Mesenchymal stem cell (in vitro differentiated cells and primary cell): ENCODE measurements at regions not wholly inside any gene's neighbourhood (a gene's known extent, or its start where the extent isn't known, plus 50 kb on each side); places are given as distances from the start of the nearest gene placed in this dataset.

Source experiments
- DNase-seq: peaks from one replicate; pipeline ENCODE4 v3.0.0-alpha.2; 2013
- H2AFZ ChIP-seq: one replicate; pipeline ENCODE4 v1.6.1; 2013; ENCODE audit warnings: low read depth, mild to moderate bottlenecking, control low read depth, inconsistent platforms, low read length, moderate library complexity
- H2AK5ac ChIP-seq: 2 replicates; pipeline ENCODE4 v1.6.1; 2013; ENCODE audit warnings: low read length, moderate library complexity, mild to moderate bottlenecking, inconsistent platforms; ENCODE audit not compliant: severe bottlenecking
- H2BK120ac ChIP-seq: one replicate; pipeline ENCODE4 v1.6.1; 2013; ENCODE audit warnings: low read depth, mild to moderate bottlenecking, inconsistent platforms, low read length, moderate library complexity
- H2BK12ac ChIP-seq, 2 experiments: one replicate each; pipeline ENCODE4 v1.6.1; 2013; ENCODE audit warnings: inconsistent platforms in 2 of 2, low read length in 2 of 2, mild to moderate bottlenecking in 2 of 2, moderate library complexity in 2 of 2, control low read depth in 1 of 2
- H2BK15ac ChIP-seq: one replicate; pipeline ENCODE4 v1.6.1; 2013; ENCODE audit warnings: mild to moderate bottlenecking, low read depth, inconsistent platforms; ENCODE audit not compliant: poor library complexity, severe bottlenecking
- H2BK5ac ChIP-seq: 2 replicates; pipeline ENCODE4 v1.6.1; 2013; ENCODE audit warnings: low read depth, mild to moderate bottlenecking, low read length, control low read depth, inconsistent platforms; ENCODE audit not compliant: poor library complexity, severe bottlenecking
- H3K14ac ChIP-seq, 2 experiments: one replicate each; pipeline ENCODE4 v1.6.1; 2013; ENCODE audit warnings: inconsistent platforms in 2 of 2, low read length in 2 of 2, control low read depth in 1 of 2, mild to moderate bottlenecking in 1 of 2, moderate library complexity in 1 of 2
- H3K18ac ChIP-seq, 2 experiments: one replicate each; pipeline ENCODE4 v1.6.1; 2013; ENCODE audit warnings: inconsistent platforms in 2 of 2, low read length in 2 of 2, control low read depth in 1 of 2, low read depth in 1 of 2, mild to moderate bottlenecking in 1 of 2
- H3K23ac ChIP-seq, 2 experiments: one replicate each; pipeline ENCODE4 v1.6.1; 2013; ENCODE audit warnings: inconsistent platforms in 2 of 2, low read length in 2 of 2, mild to moderate bottlenecking in 2 of 2, moderate library complexity in 2 of 2, control low read depth in 1 of 2
- H3K27ac ChIP-seq: 2 replicates; pipeline ENCODE4 v1.5.1; 2013; ENCODE audit warnings: mild to moderate bottlenecking, moderate library complexity, low read length, control low read depth, inconsistent platforms; ENCODE audit not compliant: poor library complexity, severe bottlenecking
- H3K27me3 ChIP-seq, 2 experiments: 2 replicates each; pipeline versions ENCODE4 v1.6.1 to v1.7.0; 2013; ENCODE audit warnings: low read length in 2 of 2, mild to moderate bottlenecking in 2 of 2, moderate library complexity in 2 of 2, control low read depth in 1 of 2, inconsistent platforms in 1 of 2; ENCODE audit not compliant: control insufficient read depth in 1 of 2, insufficient read depth in 1 of 2
- H3K36me3 ChIP-seq, 2 experiments: 2 replicates each; pipeline versions ENCODE4 v1.6.1 to v1.7.0; 2013; ENCODE audit warnings: low read length in 2 of 2, control low read depth in 1 of 2, inconsistent platforms in 1 of 2, low read depth in 1 of 2, mild to moderate bottlenecking in 1 of 2; ENCODE audit not compliant: insufficient read depth in 2 of 2, control insufficient read depth in 1 of 2
- H3K4ac ChIP-seq, 2 experiments: one replicate each; pipeline ENCODE4 v1.6.1; 2013; ENCODE audit warnings: inconsistent platforms in 2 of 2, low read length in 2 of 2, mild to moderate bottlenecking in 2 of 2, moderate library complexity in 2 of 2, control low read depth in 1 of 2, low read depth in 1 of 2
- H3K4me1 ChIP-seq: 2 replicates; pipeline ENCODE4 v1.6.1; 2013; ENCODE audit warnings: low read depth, low read length, control low read depth; ENCODE audit not compliant: control insufficient read depth, insufficient read depth
- H3K4me2 ChIP-seq: 2 replicates; pipeline ENCODE4 v1.6.1; 2013; ENCODE audit warnings: low read length, mild to moderate bottlenecking, inconsistent platforms; ENCODE audit not compliant: poor library complexity, severe bottlenecking
- H3K4me3 ChIP-seq, 2 experiments: 2 replicates each; pipeline versions ENCODE4 v1.5.1 to v1.7.0; 2013; ENCODE audit warnings: low read length in 2 of 2, mild to moderate bottlenecking in 2 of 2, control low read depth in 1 of 2, low read depth in 1 of 2; ENCODE audit not compliant: insufficient read depth in 1 of 2
- H3K79me1 ChIP-seq: replicated peaks from 2 replicates; pipeline ENCODE4 v1.6.1; 2013; ENCODE audit warnings: mild to moderate bottlenecking, control low read depth, low read length, inconsistent platforms; ENCODE audit not compliant: poor library complexity, severe bottlenecking
- H3K9ac ChIP-seq: 2 replicates; pipeline ENCODE4 v1.7.0; 2013; ENCODE audit warnings: mild to moderate bottlenecking, low read length, moderate library complexity
- H3K9me3 ChIP-seq: 2 replicates; pipeline ENCODE4 v1.7.0; 2013; ENCODE audit warnings: mild to moderate bottlenecking, low read length; ENCODE audit not compliant: control insufficient read depth
- H4K8ac ChIP-seq: one replicate; pipeline ENCODE4 v1.6.1; 2013; ENCODE audit warnings: inconsistent platforms, mild to moderate bottlenecking, low read length, moderate library complexity
- H4K91ac ChIP-seq: one replicate; pipeline ENCODE4 v1.6.1; 2013; ENCODE audit warnings: mild to moderate bottlenecking, low read length, inconsistent platforms
- whole genome bisulfite sequencing: methylation state at CpG from one replicate; pipeline ENCODE4 v1.1.7; 2013; ENCODE audit warnings: mixed read lengths; 5-methylcytosine and 5-hydroxymethylcytosine counted together

DNA sequence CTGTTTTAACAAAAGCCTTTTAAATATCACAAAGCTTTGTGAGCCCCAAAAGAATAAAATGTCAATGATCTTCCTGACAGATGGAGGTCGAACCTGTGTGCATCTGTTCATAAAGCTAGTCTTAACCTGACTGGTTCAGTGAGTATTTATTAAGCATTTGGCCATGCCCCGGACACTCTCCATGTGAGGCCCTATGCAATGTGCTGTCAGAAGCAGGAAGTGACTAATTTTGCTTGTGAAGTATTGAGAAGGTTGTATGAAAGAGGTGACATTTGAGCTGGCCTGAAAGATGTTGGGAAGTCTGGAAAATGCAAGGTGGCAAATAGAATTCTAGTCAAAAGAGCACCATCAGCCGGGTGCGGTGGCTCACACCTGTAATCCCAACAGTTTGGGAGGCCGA, 171.4 kb downstream of the MSL3 start:
- Histone ChIP-seq H3K14ac (no peak overlapping the region), H3K27me3 (peaks cover 0 to 4% of the 10 kb centered on the region in 2 experiments), H3K18ac (no peak overlapping the region), H2BK15ac (no peak overlapping the region), H3K4me3 (no peak overlapping the region), H2BK5ac (no peak overlapping the region), H2AFZ (no peak overlapping the region), H3K27ac (no peak overlapping the region), H3K9ac (no peak overlapping the region), H3K4me2 (no peak overlapping the region), H2BK12ac (no peak overlapping the region), H4K91ac (no peak overlapping the region), H3K79me1 (no peaks in the 10 kb centered on the region), H3K23ac (no peak overlapping the region), H3K9me3 (peaks cover 3% of the 10 kb centered on the region), H3K36me3 (no peaks in the 10 kb centered on the region), H3K4me1 (no peaks in the 10 kb centered on the region), H2AK5ac (no peak overlapping the region), H3K4ac (no peak overlapping the region), H2BK120ac (no peak overlapping the region), H4K8ac (no peak overlapping the region)
- DNase-seq, result peak; percentile 9
- 37% methylated on average over 2 of the region's 5 CpGs for WGBS

DNA sequence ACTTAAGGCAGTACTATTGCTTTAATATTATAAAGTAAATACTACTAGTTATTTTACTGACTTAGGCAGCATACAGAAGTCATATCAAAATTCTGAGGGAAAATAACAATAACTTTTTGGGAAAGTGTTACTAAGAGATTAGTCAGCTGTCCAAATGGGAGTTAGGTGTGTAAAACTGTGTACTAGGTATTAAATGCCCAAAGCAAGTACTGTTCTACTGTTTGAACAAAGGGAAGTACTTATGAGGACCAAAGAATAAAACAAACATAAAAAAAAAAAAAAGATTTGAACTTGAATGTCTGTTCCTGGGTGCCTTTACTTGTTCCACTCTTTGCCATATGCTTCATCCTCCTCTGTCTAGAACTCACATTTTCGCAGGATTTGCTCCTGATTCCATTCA, 174.4 kb downstream of the MSL3 start:
- no peaks in the 10 kb centered on the region for H3K4me1 ChIP-seq
- DNase-seq, result no peak
- no peak overlapping the region for H2BK5ac ChIP-seq
- no peaks in the 10 kb centered on the region for H3K79me1 ChIP-seq
- H2BK12ac ChIP-seq, result no peak overlapping the region
- no peak overlapping the region for H3K4me2 ChIP-seq
- no peak overlapping the region for H4K91ac ChIP-seq
- no peak overlapping the region for H2BK15ac ChIP-seq
- H3K9me3 ChIP-seq, result no peaks in the 10 kb centered on the region
- no peak overlapping the region for H2AFZ ChIP-seq
- H2BK120ac ChIP-seq, result no peak overlapping the region
- H3K18ac ChIP-seq, result no peak overlapping the region
- H3K14ac ChIP-seq, result no peak overlapping the region
- H3K4ac ChIP-seq, result no peak overlapping the region
- no peak overlapping the region for H3K4me3 ChIP-seq
- no peak overlapping the region for H3K23ac ChIP-seq
- no peak overlapping the region for H2AK5ac ChIP-seq
- H3K27me3 ChIP-seq, result peaks cover 0 to 4% of the 10 kb centered on the region in 2 experiments
- no peak overlapping the region for H3K27ac ChIP-seq
- H4K8ac ChIP-seq, result no peak overlapping the region
- H3K9ac ChIP-seq, result no peak overlapping the region
- no peaks in the 10 kb centered on the region for H3K36me3 ChIP-seq
- 89% methylated on average over 1 of the region's 1 CpG for whole genome bisulfite sequencing

DNA sequence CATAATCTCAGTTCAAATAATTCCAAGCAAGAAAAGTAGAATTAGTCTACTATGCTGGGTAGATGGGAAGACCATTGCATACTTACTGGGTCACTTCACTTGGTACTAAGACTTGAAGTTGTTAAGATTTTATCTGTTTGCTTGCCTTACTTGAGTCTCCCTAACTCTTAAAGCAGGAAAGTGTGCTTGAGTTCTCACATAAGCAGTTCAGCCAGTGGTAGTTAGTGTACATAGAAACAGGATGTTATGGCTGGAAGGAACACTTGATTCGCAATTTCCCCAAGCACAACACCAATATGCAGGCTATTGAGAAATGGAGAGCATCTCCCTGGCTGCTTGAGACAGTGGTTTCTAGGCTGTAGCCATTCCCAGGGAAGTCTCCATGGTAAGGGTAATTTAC, 176.1 kb downstream of the MSL3 start:
- no peak overlapping the region for H3K18ac ChIP-seq
- peak; percentile 2 for DNase-seq
- no peak overlapping the region for H4K8ac ChIP-seq
- no peaks in the 10 kb centered on the region for H3K79me1 ChIP-seq
- no peak overlapping the region for H2BK12ac ChIP-seq
- no peak overlapping the region for H3K27ac ChIP-seq
- no peak overlapping the region for H3K4ac ChIP-seq
- no peak overlapping the region for H2AFZ ChIP-seq
- no peak overlapping the region for H4K91ac ChIP-seq
- H3K9me3 ChIP-seq, result no peaks in the 10 kb centered on the region
- no peak overlapping the region for H3K9ac ChIP-seq
- H3K4me1 ChIP-seq, result no peaks in the 10 kb centered on the region
- H3K4me2 ChIP-seq, result no peak overlapping the region
- no peak overlapping the region for H3K4me3 ChIP-seq
- H3K23ac ChIP-seq, result no peak overlapping the region
- no CpG with 5 or more reads among the region's 1 CpG for WGBS
- H3K14ac ChIP-seq, result no peak overlapping the region
- H2BK120ac ChIP-seq, result no peak overlapping the region
- H2AK5ac ChIP-seq, result no peak overlapping the region
- H3K27me3 ChIP-seq, result peaks cover 0 to 4% of the 10 kb centered on the region in 2 experiments
- no peak overlapping the region for H2BK5ac ChIP-seq
- no peak overlapping the region for H2BK15ac ChIP-seq
- H3K36me3 ChIP-seq, result no peaks in the 10 kb centered on the region

GRCh38 chrX:11941571-11941970, 183.5 kb downstream of the MSL3 start:
- Histone ChIP-seq H3K4me3 (no peak overlapping the region), H3K4me2 (no peak overlapping the region), H3K9me3 (no peaks in the 10 kb centered on the region), H3K79me1 (no peaks in the 10 kb centered on the region), H2AFZ (no peak overlapping the region), H3K27ac (no peak overlapping the region), H4K91ac (no peak overlapping the region), H3K27me3 (no peaks in the 10 kb centered on the region), H2BK12ac (no peak overlapping the region), H3K14ac (no peak overlapping the region), H3K23ac (no peak overlapping the region), H3K4me1 (no peaks in the 10 kb centered on the region), H2BK5ac (no peak overlapping the region), H4K8ac (no peak overlapping the region), H2BK120ac (no peak overlapping the region), H3K36me3 (no peaks in the 10 kb centered on the region), H3K9ac (no peak overlapping the region), H2AK5ac (no peak overlapping the region), H3K18ac (no peak overlapping the region), H3K4ac (no peak overlapping the region), H2BK15ac (no peak overlapping the region)
- peak; percentile 0 for DNase-seq
- WGBS, result 57% methylated on average over 3 of the region's 5 CpGs
